H9 (cell line): ENCODE measurements at regions not wholly inside any gene's neighbourhood (a gene's known extent, or its start where the extent isn't known, plus 50 kb on each side); places are given as distances from the start of the nearest gene placed in this dataset.

Experiments used
- DNase-seq: peaks from one replicate; pipeline ENCODE4 v3.0.0-alpha.2; 2017
- H2AFZ ChIP-seq: one replicate; pipeline ENCODE4 v1.6.1; 2013; ENCODE audit warnings: mild to moderate bottlenecking, low read length, control low read depth, moderate library complexity
- H2AK5ac ChIP-seq: 2 replicates; pipeline ENCODE4 v1.6.1; 2013; ENCODE audit warnings: low read length, control low read depth, mixed read lengths; ENCODE audit not compliant: insufficient read length
- H2BK120ac ChIP-seq: one replicate; pipeline ENCODE4 v1.6.1; 2013; ENCODE audit warnings: low read depth, mild to moderate bottlenecking, low read length, control low read depth, inconsistent platforms; ENCODE audit not compliant: poor library complexity, severe bottlenecking
- H2BK12ac ChIP-seq: 2 replicates; pipeline ENCODE4 v1.6.1; 2013; ENCODE audit warnings: low read length, control low read depth, mixed read lengths, low read depth; ENCODE audit not compliant: insufficient read length
- H2BK15ac ChIP-seq: 2 replicates; pipeline ENCODE4 v1.6.1; 2013; ENCODE audit warnings: low read depth, low read length, control low read depth
- H2BK20ac ChIP-seq: one replicate; pipeline ENCODE4 v1.6.1; 2013; ENCODE audit warnings: low read depth, mild to moderate bottlenecking, low read length, control low read depth, inconsistent platforms; ENCODE audit not compliant: poor library complexity, severe bottlenecking
- H2BK5ac ChIP-seq: 2 replicates; pipeline ENCODE4 v1.6.1; 2013; ENCODE audit warnings: low read length, control low read depth, mixed read lengths; ENCODE audit not compliant: insufficient read length
- H3K14ac ChIP-seq: 2 replicates; pipeline ENCODE4 v1.6.1; 2013; ENCODE audit warnings: low read length, control low read depth; ENCODE audit not compliant: insufficient read depth
- H3K18ac ChIP-seq: 2 replicates; pipeline ENCODE4 v1.6.1; 2013; ENCODE audit warnings: low read depth, mild to moderate bottlenecking, mixed read lengths, low read length, control low read depth; ENCODE audit not compliant: insufficient read length
- H3K23ac ChIP-seq: 2 replicates; pipeline ENCODE4 v1.6.1; 2013; ENCODE audit warnings: low read length, control low read depth, mixed read lengths, low read depth; ENCODE audit not compliant: insufficient read length
- H3K23me2 ChIP-seq: 2 replicates; pipeline ENCODE4 v1.6.1; 2013; ENCODE audit warnings: low read depth, mild to moderate bottlenecking, mixed read lengths, low read length, control low read depth; ENCODE audit not compliant: insufficient read length, poor library complexity, severe bottlenecking
- H3K27ac ChIP-seq: 2 replicates; pipeline ENCODE4 v1.5.1; 2013; ENCODE audit warnings: low read length, control low read depth, mixed read lengths, low read depth; ENCODE audit not compliant: insufficient read length
- H3K27me3 ChIP-seq: 2 replicates; pipeline ENCODE4 v1.6.1; 2013; ENCODE audit warnings: low read length, control low read depth, inconsistent platforms; ENCODE audit not compliant: insufficient read depth
- H3K4ac ChIP-seq: 2 replicates; pipeline ENCODE4 v1.6.1; 2013; ENCODE audit warnings: low read depth, mild to moderate bottlenecking, control low read depth, inconsistent platforms, low read length, moderate library complexity
- H3K4me1 ChIP-seq: 2 replicates; pipeline ENCODE4 v1.6.1; 2013; ENCODE audit warnings: low read length, control low read depth, inconsistent platforms; ENCODE audit not compliant: insufficient read depth
- H3K4me2 ChIP-seq: 2 replicates; pipeline ENCODE4 v1.6.1; 2013; ENCODE audit warnings: low read length, control low read depth, mixed read lengths; ENCODE audit not compliant: insufficient read length, insufficient read depth
- H3K56ac ChIP-seq: 2 replicates; pipeline ENCODE4 v1.6.1; 2013; ENCODE audit warnings: low read depth, mild to moderate bottlenecking, mixed read lengths, low read length, control low read depth; ENCODE audit not compliant: insufficient read length
- H3K79me1 ChIP-seq: 2 replicates; pipeline ENCODE4 v1.6.1; 2013; ENCODE audit warnings: low read depth, mild to moderate bottlenecking, moderate library complexity, low read length, control low read depth, inconsistent platforms; ENCODE audit not compliant: insufficient read depth, poor library complexity, severe bottlenecking
- H3K79me2 ChIP-seq: 2 replicates; pipeline ENCODE4 v1.6.1; 2013; ENCODE audit warnings: low read length, control low read depth, inconsistent platforms; ENCODE audit not compliant: insufficient read depth
- H3K9ac ChIP-seq: 2 replicates; pipeline ENCODE4 v1.6.1; 2013; ENCODE audit warnings: low read length, control low read depth, mixed read lengths; ENCODE audit not compliant: insufficient read length; ENCODE audit errors: extremely low read depth
- H3K9me3 ChIP-seq: one replicate; pipeline ENCODE4 v1.6.1; 2013; ENCODE audit warnings: low read depth, low read length, inconsistent platforms; ENCODE audit not compliant: control insufficient read depth
- H3T11ph ChIP-seq: one replicate; pipeline ENCODE4 v1.6.1; 2013; ENCODE audit warnings: mild to moderate bottlenecking, low read length, control low read depth, inconsistent platforms
- H4K20me1 ChIP-seq: one replicate; pipeline ENCODE4 v1.6.1; 2013; ENCODE audit not compliant: control insufficient read depth, insufficient read length, insufficient read depth
- H4K5ac ChIP-seq: 2 replicates; pipeline ENCODE4 v1.6.1; 2013; ENCODE audit warnings: low read depth, mild to moderate bottlenecking, mixed read lengths, low read length, control low read depth; ENCODE audit not compliant: insufficient read length
- H4K8ac ChIP-seq: replicated peaks from 2 replicates; pipeline ENCODE4 v1.6.1; 2013; ENCODE audit warnings: low read length, control low read depth, mixed read lengths, low read depth; ENCODE audit not compliant: insufficient read length
- H4K91ac ChIP-seq: 2 replicates; pipeline ENCODE4 v1.6.1; 2013; ENCODE audit warnings: low read depth, mild to moderate bottlenecking, moderate library complexity, mixed read lengths, low read length, control low read depth; ENCODE audit not compliant: insufficient read length
- H3K27ac Mint-ChIP-seq, 3 experiments: 2 replicates in 2 of 3; 3 replicates in 1 of 3; pipeline ENCODE4 v1.8.0; 2020 to 2021; ENCODE audit warnings: mixed read lengths in 3 of 3, mild to moderate bottlenecking in 1 of 3, moderate library complexity in 1 of 3
- H3K27me3 Mint-ChIP-seq: 2 replicates; pipeline ENCODE4 v1.8.0; 2021; ENCODE audit warnings: low read depth, mild to moderate bottlenecking, moderate library complexity, mixed read lengths
- H3K36me3 Mint-ChIP-seq, 3 experiments: 2 replicates in 2 of 3; 3 replicates in 1 of 3; pipeline ENCODE4 v1.8.0; 2020 to 2021; ENCODE audit warnings: low read depth in 3 of 3, mixed read lengths in 3 of 3; ENCODE audit not compliant: insufficient read depth in 1 of 3
- H3K4me1 Mint-ChIP-seq, 2 experiments: 2 replicates each; pipeline ENCODE4 v1.8.0; 2020; ENCODE audit warnings: mixed read lengths in 2 of 2
- H3K4me3 Mint-ChIP-seq, 2 experiments: 2 replicates in 1 of 2; 3 replicates in 1 of 2; pipeline ENCODE4 v1.8.0; 2020 to 2021; ENCODE audit warnings: mild to moderate bottlenecking in 2 of 2, mixed read lengths in 2 of 2, moderate library complexity in 1 of 2
- H3K9me3 Mint-ChIP-seq, 2 experiments: 2 replicates in 1 of 2; 3 replicates in 1 of 2; pipeline ENCODE4 v1.8.0; 2020; ENCODE audit warnings: mild to moderate bottlenecking in 2 of 2, mixed read lengths in 2 of 2, moderate library complexity in 1 of 2
- CTCF ChIP-seq: fragments of 200-600 bp; sonication (generic); conservative IDR thresholded peaks from 3 replicates; pipeline ENCODE4 v1.8.0; 2021; ENCODE audit warnings: antibody characterized with exemption, mild to moderate bottlenecking
- WGBS: extraction: QIAGEN DNeasy Blood & Tissue Kit; methylation state at CpG from one replicate; pipeline ENCODE4 v1.1.7; 2013; ENCODE audit warnings: missing lambda C conversion rate, low lambda C conversion rate, mixed read lengths; ENCODE audit not compliant: insufficient read length; ENCODE audit errors: extremely low coverage; 5-methylcytosine and 5-hydroxymethylcytosine counted together

DNA sequence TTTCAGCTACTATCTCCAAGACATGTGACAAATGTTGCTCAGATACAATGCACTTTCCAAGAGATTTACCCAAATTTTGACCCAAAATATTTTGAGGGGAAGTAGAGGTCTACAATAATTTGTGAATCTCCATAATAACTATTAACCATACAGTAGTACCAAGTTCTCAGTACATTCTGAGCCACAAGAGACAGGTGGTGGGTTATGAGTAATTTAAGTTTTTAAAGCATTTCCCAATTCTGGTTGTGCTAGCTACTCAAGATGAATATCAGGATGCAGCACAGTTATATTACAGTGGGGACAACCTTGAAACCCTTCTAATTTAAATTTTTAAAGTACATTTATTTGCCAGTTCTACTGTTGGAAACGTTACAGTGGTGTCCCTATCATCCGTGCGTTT lies 92.2 kb upstream of the MITF start:
- no peak overlapping the region for H3K4ac ChIP-seq
- no peak for TF ChIP-seq CTCF
- no peak overlapping the region for H2AFZ ChIP-seq
- no peaks in the 10 kb centered on the region for H3K36me3 Mint-ChIP-seq
- no CpG with 5 or more reads among the region's 3 CpGs for WGBS
- H3K27me3 ChIP-seq, result no peaks in the 10 kb centered on the region
- no peak overlapping the region for H3K9ac ChIP-seq
- H3K79me1 ChIP-seq, result no peaks in the 10 kb centered on the region
- H3K4me3 Mint-ChIP-seq, result no peak overlapping the region
- H2BK120ac ChIP-seq, result no peak overlapping the region
- no peak overlapping the region for H2BK15ac ChIP-seq
- H2BK12ac ChIP-seq, result no peak overlapping the region
- H2BK20ac ChIP-seq, result no peak overlapping the region
- H3K4me2 ChIP-seq, result no peak overlapping the region
- no peak overlapping the region for H3K18ac ChIP-seq
- no peak overlapping the region for H3T11ph ChIP-seq
- H3K4me1 Mint-ChIP-seq, result peaks cover 7% of the 10 kb centered on the region in 2 experiments; a peak in 3 of 4 replicates
- no peak overlapping the region for H3K27ac ChIP-seq
- no peaks in the 10 kb centered on the region for H3K9me3 ChIP-seq
- H2BK5ac ChIP-seq, result no peak overlapping the region
- H3K4me1 ChIP-seq, result no peaks in the 10 kb centered on the region
- H2AK5ac ChIP-seq, result no peak overlapping the region
- no peak overlapping the region for H4K8ac ChIP-seq
- H4K20me1 ChIP-seq, result no peaks in the 10 kb centered on the region
- no peak overlapping the region for H3K27ac Mint-ChIP-seq
- no peaks in the 10 kb centered on the region for H3K79me2 ChIP-seq
- H3K14ac ChIP-seq, result no peak overlapping the region
- no peaks in the 10 kb centered on the region for H3K23me2 ChIP-seq
- no peak overlapping the region for H4K91ac ChIP-seq
- no peak for DNase-seq
- no peaks in the 10 kb centered on the region for H3K9me3 Mint-ChIP-seq
- H3K27me3 Mint-ChIP-seq, result no peaks in the 10 kb centered on the region; the same call in 1 of the 2 replicates
- H3K56ac ChIP-seq, result no peak overlapping the region
- no peak overlapping the region for H4K5ac ChIP-seq
- no peak overlapping the region for H3K23ac ChIP-seq
